ENCODE measurements at regions not wholly inside any gene's neighbourhood (a gene's known extent, or its start where the extent isn't known, plus 50 kb on each side); places are given as distances from the start of the nearest gene placed in this dataset.

DNA sequence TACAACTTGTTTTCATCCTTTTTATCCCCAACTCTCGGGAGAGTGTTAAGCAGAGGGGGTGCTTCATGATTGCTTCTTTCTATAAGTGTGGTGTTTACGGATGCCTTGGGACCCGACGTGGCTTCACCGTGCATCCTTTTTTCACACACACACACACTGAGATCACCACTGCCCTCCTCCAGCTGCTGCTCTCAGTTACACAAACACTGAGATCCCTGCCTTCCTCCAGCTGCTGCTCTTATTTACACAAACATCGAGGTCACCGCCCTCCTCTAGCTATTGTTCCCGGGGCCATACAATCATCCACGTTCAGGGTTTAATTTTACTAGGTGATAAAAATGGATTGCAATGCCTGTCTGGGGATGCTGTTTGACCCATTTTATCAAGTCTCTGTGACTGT is 155.4 kb upstream of the FAM9B start:
- no peak for DNase-seq (ENCODE audit: low read depth in 2 of 3, low spot score in 2 of 3)

DNA sequence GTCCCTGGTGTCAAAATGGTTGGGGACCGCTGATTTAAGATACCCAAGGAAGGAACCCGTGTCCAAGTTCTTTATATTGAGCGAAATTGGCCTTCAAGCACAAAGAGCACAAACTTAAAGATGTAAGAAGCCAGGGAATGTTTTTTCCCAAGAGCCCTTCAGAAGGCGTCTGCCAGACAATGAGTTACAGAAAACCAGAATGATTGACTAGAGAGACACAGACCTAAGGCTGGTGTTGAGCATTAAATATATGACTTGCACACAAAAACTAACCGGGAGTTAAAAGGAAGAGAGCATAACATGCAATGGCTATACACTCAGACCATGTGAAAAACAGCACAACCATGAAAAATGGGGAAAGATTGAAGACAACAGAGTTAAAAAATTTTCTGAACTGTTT is 157.5 kb upstream of the FAM9B start:
- no peak for DNase-seq (ENCODE audit: low read depth in 2 of 3, low spot score in 2 of 3)

- no peak for DNase-seq (ENCODE audit: low read depth in 2 of 3, low spot score in 2 of 3)
Observed at GRCh38 chrX:9195199-9195880, 161.4 kb upstream of the FAM9B start.

- DNase-seq (ENCODE audit: low read depth in 2 of 3, low spot score in 2 of 3) = no peak
Observed at GRCh38 chrX:9196961-9197640, 163.2 kb upstream of the FAM9B start.

DNA sequence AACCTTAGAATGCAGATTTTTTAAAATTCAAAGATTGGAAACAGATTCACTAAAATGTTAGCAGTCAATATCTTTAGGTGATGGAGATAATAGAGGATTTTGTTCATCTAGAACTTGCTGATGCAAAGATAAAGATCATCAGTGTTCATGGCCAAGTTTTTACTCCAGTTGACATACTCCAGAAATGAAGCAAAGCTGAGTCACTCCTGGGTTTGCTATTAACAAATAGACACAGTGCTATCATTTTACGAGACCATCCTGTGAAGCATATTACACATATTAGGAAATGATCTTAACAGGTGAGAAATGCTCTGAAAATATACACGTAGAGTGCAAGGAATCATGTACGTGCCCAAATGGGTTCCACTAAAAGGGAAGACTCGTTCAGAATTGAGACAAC is 170.6 kb upstream of the FAM9B start:
- DNase-seq (ENCODE audit: low read depth in 2 of 3, low spot score in 2 of 3) = no peak

DNA sequence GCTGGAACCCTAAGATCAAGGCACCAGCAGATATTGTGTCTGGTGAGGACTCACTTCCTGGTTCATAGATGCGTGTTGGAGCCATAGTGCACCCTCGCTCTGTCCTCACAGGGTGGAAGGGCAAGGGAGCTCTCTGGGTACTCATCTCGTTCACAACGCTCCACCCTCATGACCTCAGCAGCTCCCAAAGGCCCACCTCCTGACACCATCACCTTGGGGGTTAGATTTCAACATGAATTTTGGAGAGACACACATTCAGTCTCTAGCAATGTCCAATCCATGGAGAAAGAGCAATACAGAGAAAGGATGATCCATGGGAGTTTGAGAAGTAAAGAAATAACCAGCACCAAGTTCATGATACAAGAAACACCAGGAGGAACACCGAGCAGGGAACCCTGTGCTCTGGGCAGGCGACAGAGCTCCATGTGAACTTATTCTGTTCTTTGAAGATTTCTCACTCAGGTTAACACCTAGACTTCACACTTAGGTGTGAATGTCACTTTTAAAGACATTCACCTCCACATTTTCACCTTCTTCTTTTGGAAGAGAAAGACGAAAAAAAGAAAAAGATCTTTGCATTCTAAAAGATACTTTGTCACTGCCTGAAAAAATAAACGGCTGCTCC is 171.8 kb upstream of the FAM9B start:
- no peak for DNase-seq (ENCODE audit: low read depth in 2 of 3, low spot score in 2 of 3)

- DNase-seq (ENCODE audit: low read depth in 2 of 3, low spot score in 2 of 3) = no peak
Observed at GRCh38 chrX:9207142-9207541, 173.2 kb upstream of the FAM9B start.

DNA sequence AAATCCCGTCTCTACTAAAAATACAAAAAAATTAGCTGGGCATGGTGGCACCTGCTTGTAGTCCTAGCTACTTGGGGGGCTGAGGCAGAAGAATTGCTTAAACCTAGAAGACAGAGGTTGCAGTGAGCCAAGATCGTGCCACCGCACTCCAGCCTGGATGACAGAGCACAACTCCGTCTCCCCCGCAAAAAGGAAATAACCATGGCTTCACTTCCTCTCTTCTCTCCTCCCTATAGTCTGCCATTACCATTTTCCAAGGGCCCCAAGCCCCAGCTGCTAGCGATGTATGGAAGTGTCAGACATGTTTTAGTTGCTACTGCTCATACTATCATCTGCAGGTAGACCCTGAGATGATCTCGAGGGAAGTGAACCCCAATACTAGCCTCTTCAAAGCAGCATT is 177.3 kb upstream of the FAM9B start:
- no peak for DNase-seq (ENCODE audit: low read depth in 2 of 3, low spot score in 2 of 3)

DNA sequence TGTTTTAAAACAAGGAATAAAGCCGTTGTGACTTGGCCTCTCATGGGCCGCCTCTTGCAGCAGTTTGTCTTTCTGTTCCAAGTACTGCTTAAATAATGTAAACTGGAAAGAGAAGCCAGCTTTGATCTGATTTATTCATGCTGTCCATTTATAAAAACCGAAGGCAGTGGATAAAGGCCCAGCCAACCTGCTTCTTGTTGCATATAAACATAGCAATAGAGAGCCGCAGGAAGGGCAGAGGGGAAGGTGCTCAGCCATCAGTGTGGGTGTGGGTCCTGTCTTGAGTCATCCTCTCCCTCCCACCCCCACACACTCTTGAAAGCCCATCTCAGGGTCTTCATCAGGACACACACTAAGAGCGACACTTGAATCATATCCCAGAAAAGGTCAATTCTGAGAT is 187.9 kb upstream of the FAM9B start:
- DNase-seq (ENCODE audit: low read depth in 2 of 3, low spot score in 2 of 3) = no peak

DNA sequence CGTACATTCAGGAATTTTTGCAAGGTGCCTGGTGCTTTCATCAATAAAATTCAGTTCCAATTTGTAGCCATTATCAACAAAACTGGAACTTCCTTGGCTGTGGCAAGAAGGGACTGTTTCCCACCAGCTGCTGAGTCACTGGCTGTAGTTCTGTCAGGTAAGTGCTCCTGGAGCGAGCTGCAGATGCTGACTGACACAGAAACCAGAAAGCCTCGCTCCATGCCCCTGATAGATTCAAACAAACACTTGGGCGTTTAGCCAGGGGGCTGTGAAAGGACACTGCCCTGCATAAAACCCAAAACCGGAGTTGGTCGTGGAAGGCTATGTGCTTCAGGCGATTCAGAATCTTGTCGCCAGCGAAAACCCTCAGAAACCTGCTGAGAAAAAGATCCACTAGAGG is 188.4 kb upstream of the FAM9B start:
- DNase-seq (ENCODE audit: low read depth in 2 of 3, low spot score in 2 of 3) = no peak

DNA sequence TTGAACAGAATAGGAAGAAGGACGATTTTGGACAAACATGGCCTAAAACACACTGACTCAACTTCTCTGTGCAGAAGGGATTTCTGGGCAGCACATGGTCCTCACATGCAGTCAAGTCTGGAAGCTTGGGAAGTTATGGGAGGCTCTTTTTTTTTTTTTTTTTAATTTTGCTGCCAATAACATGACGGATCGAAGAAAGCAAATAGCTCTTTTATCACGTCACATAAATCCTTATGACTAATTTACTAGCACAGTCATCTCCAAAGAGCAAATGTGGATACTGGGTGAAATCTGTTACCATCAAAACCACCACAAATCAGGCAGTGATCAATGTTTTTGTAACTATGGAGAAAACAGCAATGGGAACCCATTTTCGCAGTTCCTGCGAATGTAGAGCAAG is 193.3 kb upstream of the FAM9B start:
- DNase-seq (ENCODE audit: low read depth in 2 of 3, low spot score in 2 of 3) = no peak

- DNase-seq (ENCODE audit: low read depth in 2 of 3, low spot score in 2 of 3) = no peak
Observed at GRCh38 chrX:9231491-9231890, 197.6 kb upstream of the FAM9B start.

GRCh38 chrX:9233141-9233540 is 199.2 kb upstream of the FAM9B start:
- DNase-seq (ENCODE audit: low read depth in 2 of 3, low spot score in 2 of 3) = no peak

- no peak for DNase-seq (ENCODE audit: low read depth in 2 of 3, low spot score in 2 of 3)
Observed at GRCh38 chrX:9234315-9234714, 200.4 kb upstream of the FAM9B start.

DNA sequence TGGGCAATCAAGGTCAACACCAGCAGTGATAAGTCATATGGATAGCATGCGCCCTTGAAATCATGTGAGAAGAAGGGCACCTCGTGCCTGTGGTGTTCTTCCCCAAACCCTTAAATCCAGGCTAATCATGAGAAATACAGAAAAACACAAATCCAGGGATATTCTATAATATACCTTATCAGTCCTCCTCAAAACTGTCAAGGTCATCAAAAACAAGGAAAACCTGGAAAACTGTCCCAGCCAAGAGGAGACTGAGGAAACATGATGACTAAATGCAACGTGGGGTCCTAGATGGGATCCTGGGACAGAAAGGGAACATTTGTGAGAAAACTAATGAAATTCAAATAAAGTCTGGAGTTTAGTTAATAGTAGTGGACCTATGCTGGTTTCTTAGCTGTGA is 201.8 kb upstream of the FAM9B start:
- no peak for DNase-seq (ENCODE audit: low read depth in 2 of 3, low spot score in 2 of 3)

- DNase-seq (ENCODE audit: low read depth in 2 of 3, low spot score in 2 of 3) = no peak
Observed at GRCh38 chrX:9240956-9241355, 207.0 kb upstream of the FAM9B start.

DNA sequence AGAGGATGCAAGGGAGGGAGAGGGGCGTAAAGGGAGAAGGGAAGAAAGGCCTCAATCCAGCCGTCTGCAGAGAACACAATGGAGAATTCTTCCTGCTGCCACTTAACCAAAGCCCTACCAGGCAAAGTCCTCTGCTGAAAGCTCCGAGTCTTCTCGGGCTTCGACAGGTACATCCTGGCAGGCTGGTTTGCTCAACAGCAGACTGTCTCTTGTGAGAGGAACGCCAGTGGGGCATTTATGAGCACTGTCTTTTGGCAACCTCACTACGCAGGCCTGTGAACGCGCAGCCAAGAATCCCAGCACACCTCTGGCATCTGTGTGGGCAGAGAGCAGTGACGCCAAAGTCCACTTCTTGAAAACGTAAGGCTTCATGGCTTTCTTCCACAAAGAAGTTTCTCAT is 207.5 kb upstream of the FAM9B start:
- DNase-seq (ENCODE audit: low read depth in 2 of 3, low spot score in 2 of 3) = no peak

- no peak for DNase-seq (ENCODE audit: low read depth in 2 of 3, low spot score in 2 of 3)
Observed at GRCh38 chrX:9249051-9249846, 215.3 kb upstream of the FAM9B start.

- DNase-seq (ENCODE audit: low read depth in 2 of 3, low spot score in 2 of 3) = no peak
Observed at GRCh38 chrX:9252182-9252581, 212.7 kb upstream of the TBL1X start.

DNA sequence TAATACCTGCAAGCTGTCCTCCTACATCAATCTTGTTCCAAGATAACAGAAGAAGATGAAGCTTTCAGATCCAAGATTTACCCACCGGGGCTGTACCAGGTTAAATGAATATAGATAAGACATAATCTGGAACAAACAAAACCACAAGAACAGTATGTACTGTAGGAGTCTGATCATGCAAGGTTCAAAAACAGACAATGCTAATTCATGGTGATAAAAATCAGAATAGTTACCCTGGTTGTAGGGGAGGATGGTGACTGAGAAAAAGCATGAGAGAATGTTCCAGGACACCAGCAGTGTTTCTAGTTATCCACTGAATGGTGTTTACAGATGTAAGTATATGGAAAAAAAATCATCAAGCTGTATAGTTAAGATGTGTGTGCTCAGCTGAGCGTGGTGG is 211.6 kb upstream of the TBL1X start:
- DNase-seq (ENCODE audit: low read depth in 2 of 3, low spot score in 2 of 3) = no peak

- DNase-seq (ENCODE audit: low read depth in 2 of 3, low spot score in 2 of 3) = no peak
Observed at GRCh38 chrX:9257718-9258420, 207.0 kb upstream of the TBL1X start.
